Suppressor macrophage treated with lipopolysaccharide for 1 hour (primary cell): ENCODE measurements at regions not wholly inside any gene's neighbourhood (a gene's known extent, or its start where the extent isn't known, plus 50 kb on each side); places are given as distances from the start of the nearest gene placed in this dataset.

Source experiments
- DNase-seq, 3 donors: peaks; one replicate each; pipeline ENCODE4 v3.0.0-alpha.2; 2020 to 2022

GRCh38 chr10:58971796-58972491 lies 204.5 kb upstream of the PHYHIPL start:
- DNase-seq: no peak

GRCh38 chr10:58972576-58973234 lies 203.7 kb upstream of the PHYHIPL start:
- no peak for DNase-seq

DNA sequence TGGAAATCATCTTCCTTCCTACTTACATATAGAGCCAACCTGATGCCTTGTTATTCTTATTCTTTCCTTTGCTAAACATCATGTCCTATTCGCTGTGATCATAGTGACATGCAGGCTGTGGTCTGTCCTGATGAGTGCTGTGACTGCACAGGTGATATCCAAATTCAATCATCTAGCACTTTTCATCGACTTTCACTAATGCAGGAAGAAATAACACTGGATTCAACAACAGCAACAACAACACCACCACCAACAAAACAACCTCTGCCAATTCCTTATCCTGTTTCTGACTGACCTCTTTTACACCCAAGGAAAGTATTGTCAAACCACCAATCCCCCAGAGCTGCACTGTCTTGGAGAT lies 203.2 kb upstream of the PHYHIPL start:
- no peak for DNase-seq

GRCh38 chr10:58976254-58976653 lies 200.2 kb upstream of the PHYHIPL start:
- DNase-seq: no peak

DNA sequence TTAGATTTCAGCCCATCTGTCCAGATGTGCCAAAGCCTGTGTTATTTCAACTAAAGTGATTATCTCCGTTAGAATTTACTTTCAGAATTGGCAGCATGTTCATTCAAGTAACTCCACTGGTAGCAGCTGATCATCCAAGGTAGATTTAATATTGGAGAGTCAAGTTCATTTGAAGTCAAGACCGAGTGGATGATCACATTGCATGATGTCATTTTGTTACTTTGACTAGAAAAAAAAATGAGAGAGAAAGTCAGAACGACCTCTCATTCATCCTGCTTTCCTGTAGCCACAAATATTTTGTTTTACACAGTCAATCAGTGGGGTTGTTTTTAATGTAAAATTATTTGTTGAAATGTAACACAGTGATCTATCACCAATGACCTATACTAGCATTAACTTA lies 196.7 kb upstream of the PHYHIPL start:
- DNase-seq: no peak

GRCh38 chr10:58980826-58981415 lies 195.5 kb upstream of the PHYHIPL start:
- DNase-seq: no peak

DNA sequence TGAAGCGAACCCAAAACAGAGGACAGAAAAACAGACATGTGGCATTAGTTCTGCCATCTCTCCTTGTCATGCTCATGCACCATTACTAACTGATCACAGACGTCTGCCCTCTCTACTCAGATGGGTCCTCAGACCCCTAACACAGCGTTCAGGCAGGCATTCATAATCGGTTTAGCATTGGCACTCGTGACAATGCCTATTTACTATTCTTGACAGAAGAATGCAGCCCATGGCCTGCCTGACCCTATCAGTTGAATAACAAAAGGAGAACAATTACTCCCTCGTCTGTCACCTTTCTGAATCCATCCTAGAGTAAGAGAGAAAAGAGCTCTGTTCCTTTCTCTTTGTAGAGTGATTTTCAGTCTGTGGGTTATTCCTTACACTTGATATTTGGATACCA lies 194.6 kb upstream of the PHYHIPL start:
- DNase-seq: no peak

- no peak for DNase-seq
These were observed 193.8 kb upstream of the PHYHIPL start for GRCh38 chr10:58982470-58983239.

GRCh38 chr10:58985216-58985615 lies 191.2 kb upstream of the PHYHIPL start:
- DNase-seq: no peak

DNA sequence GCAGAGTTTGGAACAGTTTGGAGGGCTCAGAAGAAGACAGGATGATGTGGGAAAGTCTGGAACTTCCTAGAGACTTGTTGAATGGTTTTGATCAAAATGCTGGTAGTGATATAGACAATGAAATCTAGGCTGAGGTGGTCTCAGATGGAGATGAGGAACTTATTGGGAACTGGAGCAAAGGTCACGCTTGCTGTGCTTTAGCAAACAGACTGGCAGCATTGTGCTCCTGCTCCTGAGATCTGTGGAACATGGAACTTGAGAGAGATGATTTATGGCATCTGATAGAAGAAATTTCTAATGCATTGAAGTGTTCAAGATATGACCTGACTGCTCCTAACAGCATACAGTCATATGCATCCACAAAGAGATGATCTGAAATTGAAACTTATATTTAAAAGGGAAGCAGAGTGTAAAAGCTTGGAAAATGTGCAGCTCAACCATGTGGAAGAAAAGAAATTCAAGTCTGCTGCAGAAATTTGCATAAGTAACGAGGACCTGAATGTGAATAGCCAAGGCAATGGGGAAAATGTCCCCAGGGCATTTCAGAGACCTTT lies 186.9 kb upstream of the PHYHIPL start:
- no peak for DNase-seq

DNA sequence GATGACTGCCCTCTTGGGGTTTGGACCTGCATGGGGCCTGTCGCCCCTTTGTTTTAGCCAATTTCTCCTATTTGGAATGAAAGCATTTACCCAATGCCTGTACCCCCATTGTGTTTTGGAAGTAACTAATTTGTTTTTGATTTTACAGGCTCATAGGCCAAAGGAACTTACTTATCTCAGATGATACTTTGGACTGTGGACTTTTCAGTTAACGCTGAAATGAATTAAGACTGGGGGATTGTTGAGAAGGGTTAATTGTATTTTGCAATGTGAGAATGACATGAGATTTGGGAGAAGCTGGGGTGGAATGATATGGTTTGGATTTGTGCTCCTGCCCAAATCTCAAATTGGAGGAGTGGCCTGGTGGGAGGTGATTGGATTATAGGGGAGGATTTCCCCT lies 185.8 kb upstream of the PHYHIPL start:
- DNase-seq: no peak

DNA sequence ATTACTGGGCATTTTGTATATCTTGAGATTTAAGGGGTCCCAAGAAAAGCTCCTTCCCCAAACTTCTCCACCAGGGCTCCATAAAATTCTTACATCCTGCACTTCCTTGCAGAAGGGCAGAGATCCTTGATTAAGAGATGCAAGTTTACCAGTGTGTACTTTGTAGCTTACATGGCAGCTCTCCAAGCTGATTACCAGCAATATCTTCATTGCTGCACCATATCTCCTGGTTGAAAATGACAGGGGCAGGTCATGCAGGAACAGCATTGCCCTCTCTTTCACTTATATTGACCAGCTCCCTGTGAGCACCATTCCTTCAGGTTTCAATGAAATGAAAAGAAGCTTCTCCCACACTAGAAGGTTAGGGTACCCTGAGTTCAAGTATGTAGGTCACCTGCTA lies 184.6 kb upstream of the PHYHIPL start:
- DNase-seq: no peak

- no peak for DNase-seq
These were observed 183.5 kb upstream of the PHYHIPL start for GRCh38 chr10:58992830-58993460.

DNA sequence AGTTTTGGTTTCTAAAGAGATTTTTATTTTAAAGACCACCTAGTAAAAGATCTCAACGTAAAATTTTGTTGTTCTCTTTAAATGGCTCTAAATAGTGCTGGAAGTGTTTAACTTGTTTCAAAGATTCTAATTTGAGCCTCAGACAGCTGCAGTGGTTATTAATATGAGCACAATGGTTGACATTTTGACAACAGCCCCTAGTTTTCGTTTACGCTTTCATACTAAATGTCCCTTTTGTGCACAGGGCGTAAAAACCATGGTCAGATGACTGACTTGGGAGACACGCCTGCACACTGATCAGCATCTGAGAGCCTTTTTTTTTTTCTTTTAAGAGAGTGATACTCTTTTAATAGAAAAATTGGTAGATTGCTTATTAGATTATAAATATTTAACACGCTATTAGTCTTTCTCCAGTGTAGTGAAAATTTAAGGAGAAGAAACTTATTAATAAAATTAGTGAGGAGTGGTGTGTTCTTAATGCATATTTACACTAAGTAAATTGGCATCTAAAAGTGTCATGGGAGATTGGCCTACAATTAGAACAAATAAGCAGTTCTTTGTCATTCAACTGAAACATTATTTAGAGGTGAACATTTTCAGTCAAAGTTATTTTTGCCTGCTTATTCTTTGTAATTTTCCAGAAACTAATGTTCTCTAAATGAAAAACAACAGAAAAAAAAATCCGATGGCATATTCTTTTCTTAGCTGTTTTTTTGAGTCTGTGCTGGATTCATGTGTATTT lies 182.8 kb upstream of the PHYHIPL start:
- no peak for DNase-seq

- DNase-seq: no peak
These were observed 182.0 kb upstream of the PHYHIPL start for GRCh38 chr10:58994226-58995057.

GRCh38 chr10:58995058-58995596 lies 181.3 kb upstream of the PHYHIPL start:
- DNase-seq: no peak

DNA sequence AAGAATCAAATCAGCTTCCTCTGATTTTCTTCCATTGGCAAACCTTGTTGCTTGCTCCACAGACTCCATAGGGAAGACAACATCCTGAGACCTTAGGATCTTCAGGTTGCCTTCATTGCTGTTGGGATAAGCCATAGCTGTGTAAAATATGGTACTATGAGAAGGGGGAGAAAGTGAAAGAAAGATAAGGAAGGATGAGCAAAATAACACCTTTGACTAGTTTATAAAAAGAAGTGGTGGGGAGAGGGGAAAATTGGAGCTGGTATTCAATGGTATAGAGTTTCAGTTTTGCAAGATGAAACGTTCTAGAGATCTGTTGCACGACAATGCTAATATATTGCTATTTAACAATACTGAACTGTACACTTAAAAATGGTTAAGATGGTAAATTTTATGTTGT lies 180.4 kb upstream of the PHYHIPL start:
- no peak for DNase-seq

DNA sequence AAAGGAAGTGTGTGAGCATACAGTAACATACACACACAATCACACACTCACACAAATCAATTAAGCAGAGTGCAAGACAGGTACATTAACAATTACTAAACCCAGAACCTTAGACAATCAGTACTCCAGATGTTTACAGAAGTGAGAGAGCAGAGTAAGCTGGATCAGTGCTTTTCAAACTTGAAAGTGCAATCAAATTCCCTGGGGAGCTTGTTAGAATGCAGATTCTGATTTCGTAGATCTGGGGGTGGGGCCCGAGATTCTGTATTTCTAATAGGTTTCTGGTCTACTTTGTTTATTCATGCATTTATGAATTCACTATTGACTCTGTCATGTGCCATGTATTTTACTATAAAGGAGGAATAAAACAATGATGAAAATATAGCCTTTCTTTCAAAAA lies 179.6 kb upstream of the PHYHIPL start:
- no peak for DNase-seq

DNA sequence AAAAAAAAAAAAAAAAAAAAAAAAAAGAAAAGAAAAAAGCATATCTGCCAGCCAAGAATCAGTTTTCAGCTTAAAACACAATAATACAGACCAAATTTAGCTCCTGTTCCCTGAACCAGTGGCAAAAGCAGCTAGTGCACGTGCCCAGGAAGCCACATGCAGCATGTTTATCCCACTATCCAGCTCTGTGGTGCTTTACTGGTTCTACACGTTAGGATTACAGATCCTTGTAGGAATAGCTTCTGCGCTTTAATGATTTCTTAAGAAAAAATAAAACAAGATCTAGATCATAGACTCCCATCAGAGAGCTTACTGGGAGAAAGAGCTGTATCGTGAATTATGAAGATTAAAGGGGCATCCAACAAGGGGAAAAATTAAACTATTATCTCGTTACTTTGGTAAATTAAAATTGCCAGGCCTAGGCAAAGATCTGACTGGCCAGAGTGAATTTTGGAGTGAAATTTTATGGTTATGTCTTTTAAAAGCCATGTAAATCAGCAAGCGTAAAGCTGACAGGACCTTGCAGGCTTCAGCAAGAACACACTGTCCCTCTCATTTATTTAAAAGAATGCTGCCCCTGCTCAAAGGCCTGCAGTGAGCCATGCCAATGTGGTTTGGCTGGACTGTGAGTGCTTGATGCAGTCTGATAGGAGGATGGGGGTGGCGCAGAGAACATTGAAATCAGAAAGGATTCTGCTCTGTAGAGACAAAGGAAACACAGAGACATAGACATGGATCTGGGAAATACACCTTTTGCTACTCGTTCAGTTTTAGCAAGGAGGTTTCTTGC lies 177.3 kb upstream of the PHYHIPL start:
- no peak for DNase-seq

DNA sequence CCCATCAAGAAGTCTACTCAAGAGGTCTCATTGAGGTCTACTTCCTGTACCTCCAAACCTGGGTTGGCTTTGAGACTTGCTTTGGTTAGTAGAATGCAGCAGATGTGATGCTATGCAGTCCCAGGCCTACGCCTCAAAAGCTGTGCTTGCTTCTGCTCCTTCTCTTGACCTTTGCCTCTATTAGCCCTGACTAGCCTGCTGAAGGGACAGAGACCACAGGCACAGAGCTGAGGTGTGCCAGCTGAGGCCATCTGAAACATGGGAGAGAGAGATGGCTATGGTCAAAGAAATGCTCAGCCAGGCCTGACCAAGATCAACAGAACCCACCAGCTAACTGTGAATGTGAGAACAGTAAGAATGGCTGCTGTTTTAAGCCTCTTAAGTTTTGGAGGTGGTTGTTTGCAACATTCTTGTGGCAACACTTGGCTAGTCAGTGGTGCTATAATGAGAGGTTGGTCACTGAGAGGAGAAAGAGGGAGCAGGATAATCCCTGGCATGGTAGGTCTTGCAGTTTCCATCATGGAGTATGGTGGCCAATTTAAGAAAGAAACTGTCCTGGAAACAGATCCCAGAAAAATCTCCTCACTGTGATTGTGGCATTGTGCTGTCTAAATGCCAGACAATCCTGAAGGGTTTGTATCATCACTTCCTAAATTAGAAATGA lies 176.1 kb upstream of the PHYHIPL start:
- no peak for DNase-seq
